ENCODE measurements at regions not wholly inside any gene's neighbourhood (a gene's known extent, or its start where the extent isn't known, plus 50 kb on each side); places are given as distances from the start of the nearest gene placed in this dataset.

GRCh38 chr6:156633291-156633690 is 143.9 kb upstream of the ARID1B start:
- TF ChIP-seq GATA2 (IDR thresholded peaks at IDR 0.05; ENCODE audit: low read depth, low read length) (no peak), GATA3 (IDR thresholded peaks at IDR 0.05; ENCODE audit: low read depth, low read length) (no peak)
